ENCODE measurements at regions not wholly inside any gene's neighbourhood (a gene's known extent, or its start where the extent isn't known, plus 50 kb on each side); places are given as distances from the start of the nearest gene placed in this dataset.

DNA sequence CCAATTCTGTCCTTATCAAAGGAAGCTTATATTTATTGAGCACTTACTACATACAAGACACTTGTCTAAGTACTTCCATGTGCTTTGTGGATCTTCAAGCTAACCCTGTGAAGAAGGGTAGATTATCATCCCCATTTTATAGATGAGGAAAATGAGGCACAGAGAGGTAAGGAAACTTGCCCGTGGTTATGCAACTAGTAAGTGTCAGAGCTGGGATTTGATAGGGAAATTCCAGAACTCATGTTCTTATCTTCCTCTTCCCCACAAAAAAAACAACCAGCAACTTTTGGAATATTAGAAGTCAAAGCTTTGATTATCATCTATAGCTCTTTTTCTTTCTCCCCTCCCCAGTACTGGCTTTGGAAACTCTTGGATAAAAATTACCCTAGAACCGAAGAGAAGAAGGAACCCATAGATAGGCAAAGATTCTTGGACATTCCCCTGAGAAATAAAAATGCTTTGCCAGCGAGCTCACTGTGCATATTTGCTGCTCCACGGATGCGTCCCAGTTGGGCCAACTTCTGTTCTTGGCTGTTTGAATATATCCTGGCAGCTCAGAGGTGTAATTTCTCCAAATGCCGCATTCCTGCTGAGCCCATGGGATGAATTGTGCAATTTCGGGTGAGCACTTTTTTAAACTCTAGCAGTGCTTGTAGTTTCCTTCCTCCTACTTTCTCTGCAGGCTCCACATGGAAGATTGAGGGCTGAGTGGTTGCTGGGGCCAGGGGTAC, 591.5 kb upstream of the CFAP20DC start:
- Histone ChIP-seq H3K36me3 (ENCODE audit: insufficient read depth, low read length) (no peaks in the 10 kb centered on the region), H3F3A (ENCODE audit: insufficient read depth, low read length, poor library complexity, severe bottlenecking) (no peaks in the 10 kb centered on the region), H2AFZ (ENCODE audit: low read depth, low read length) (no peak overlapping the region)

DNA sequence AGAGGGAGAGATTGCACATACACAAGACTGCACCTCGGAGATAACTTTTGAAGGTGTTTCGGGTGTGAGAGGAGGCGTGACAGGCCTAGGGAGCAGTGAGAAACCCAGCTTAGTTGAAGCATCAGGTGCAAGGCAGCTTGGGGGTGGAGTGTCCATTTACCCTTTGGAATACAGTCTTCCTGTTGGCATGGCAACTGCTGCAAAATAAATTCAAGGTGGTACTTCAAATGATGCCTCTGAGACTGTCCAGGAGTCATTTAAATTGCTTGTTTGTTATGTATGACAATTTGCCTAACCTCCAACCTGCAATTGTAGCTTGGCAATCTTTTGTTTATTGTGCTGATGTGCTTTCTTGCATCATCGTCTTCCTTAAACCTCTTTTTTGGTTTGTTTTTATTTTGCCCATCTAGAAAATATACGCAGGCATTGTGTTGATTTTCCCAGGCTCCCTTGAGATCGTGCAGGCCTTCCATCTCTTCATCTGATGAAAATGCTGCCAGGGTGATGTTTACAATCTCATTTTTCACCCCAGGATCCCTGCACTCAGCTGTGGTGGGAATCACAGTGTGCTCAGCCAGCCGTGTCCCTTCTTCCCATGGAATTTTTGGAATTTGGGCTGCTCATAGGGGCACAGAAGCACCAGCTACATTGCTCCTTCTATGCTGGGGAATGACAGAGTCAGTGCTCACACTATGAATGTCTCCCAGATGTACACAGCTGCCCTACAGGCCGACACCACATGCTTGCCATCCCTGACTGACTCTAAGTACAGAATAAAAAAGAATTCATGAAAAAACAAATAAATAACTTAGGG, 583.1 kb upstream of the CFAP20DC start:
- Histone ChIP-seq H3K36me3 (ENCODE audit: insufficient read depth, low read length) (no peaks in the 10 kb centered on the region), H3K4me2 (ENCODE audit: low read length) (no peak overlapping the region), H3K27ac (ENCODE audit: low read length) (peak overlapping the region; percentile 46), H4K20me1 (ENCODE audit: insufficient read depth) (no peaks in the 10 kb centered on the region), H3K9me2 (ENCODE audit: insufficient read depth, low read length) (no peaks in the 10 kb centered on the region), H3K79me2 (replicated peaks; ENCODE audit: insufficient read depth, low read length) (no peaks in the 10 kb centered on the region), H2AFZ (ENCODE audit: low read depth, low read length) (no peak overlapping the region), H3K9ac (ENCODE audit: low read length) (peak overlapping the region; percentile 26), H3K4me3 (ENCODE audit: low read length) (no peak overlapping the region), H3K27me3 (ENCODE audit: insufficient read depth, low read depth, low read length) (no peaks in the 10 kb centered on the region), H3K9me3 (ENCODE audit: low read length) (no peaks in the 10 kb centered on the region), H3F3A (ENCODE audit: insufficient read depth, low read length, poor library complexity, severe bottlenecking) (no peaks in the 10 kb centered on the region)
- TF ChIP-seq SMC3 (conservative IDR thresholded peaks at IDR 0.05; ENCODE audit: poor library complexity) (no peak), RAD21 (conservative IDR thresholded peaks at IDR 0.05) (no peak), POLR2AphosphoS5 (IDR thresholded peaks at IDR 0.05) (peak; percentile 7)

More for the DNA sequence above, 591.5 kb upstream of the CFAP20DC start:
- TF ChIP-seq EP300 (conservative IDR thresholded peaks at IDR 0.05; ENCODE audit: poor library complexity, severe bottlenecking) = no peak
- TF ChIP-seq SMC3 (conservative IDR thresholded peaks at IDR 0.05; ENCODE audit: poor library complexity) = no peak
- no peak for TF ChIP-seq RAD21 (conservative IDR thresholded peaks at IDR 0.05)
- TF ChIP-seq POLR2AphosphoS5 (IDR thresholded peaks at IDR 0.05) = no peak
- no peak for TF ChIP-seq MXI1 (conservative IDR thresholded peaks at IDR 0.05; ENCODE audit: poor library complexity, severe bottlenecking)
- TF ChIP-seq, protein P1, sequence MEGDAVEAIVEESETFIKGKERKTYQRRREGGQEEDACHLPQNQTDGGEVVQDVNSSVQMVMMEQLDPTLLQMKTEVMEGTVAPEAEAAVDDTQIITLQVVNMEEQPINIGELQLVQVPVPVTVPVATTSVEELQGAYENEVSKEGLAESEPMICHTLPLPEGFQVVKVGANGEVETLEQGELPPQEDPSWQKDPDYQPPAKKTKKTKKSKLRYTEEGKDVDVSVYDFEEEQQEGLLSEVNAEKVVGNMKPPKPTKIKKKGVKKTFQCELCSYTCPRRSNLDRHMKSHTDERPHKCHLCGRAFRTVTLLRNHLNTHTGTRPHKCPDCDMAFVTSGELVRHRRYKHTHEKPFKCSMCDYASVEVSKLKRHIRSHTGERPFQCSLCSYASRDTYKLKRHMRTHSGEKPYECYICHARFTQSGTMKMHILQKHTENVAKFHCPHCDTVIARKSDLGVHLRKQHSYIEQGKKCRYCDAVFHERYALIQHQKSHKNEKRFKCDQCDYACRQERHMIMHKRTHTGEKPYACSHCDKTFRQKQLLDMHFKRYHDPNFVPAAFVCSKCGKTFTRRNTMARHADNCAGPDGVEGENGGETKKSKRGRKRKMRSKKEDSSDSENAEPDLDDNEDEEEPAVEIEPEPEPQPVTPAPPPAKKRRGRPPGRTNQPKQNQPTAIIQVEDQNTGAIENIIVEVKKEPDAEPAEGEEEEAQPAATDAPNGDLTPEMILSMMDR (IDR thresholded peaks at IDR 0.05; ENCODE audit: poor library complexity, severe bottlenecking) = no peak
- TF ChIP-seq, protein P2, sequence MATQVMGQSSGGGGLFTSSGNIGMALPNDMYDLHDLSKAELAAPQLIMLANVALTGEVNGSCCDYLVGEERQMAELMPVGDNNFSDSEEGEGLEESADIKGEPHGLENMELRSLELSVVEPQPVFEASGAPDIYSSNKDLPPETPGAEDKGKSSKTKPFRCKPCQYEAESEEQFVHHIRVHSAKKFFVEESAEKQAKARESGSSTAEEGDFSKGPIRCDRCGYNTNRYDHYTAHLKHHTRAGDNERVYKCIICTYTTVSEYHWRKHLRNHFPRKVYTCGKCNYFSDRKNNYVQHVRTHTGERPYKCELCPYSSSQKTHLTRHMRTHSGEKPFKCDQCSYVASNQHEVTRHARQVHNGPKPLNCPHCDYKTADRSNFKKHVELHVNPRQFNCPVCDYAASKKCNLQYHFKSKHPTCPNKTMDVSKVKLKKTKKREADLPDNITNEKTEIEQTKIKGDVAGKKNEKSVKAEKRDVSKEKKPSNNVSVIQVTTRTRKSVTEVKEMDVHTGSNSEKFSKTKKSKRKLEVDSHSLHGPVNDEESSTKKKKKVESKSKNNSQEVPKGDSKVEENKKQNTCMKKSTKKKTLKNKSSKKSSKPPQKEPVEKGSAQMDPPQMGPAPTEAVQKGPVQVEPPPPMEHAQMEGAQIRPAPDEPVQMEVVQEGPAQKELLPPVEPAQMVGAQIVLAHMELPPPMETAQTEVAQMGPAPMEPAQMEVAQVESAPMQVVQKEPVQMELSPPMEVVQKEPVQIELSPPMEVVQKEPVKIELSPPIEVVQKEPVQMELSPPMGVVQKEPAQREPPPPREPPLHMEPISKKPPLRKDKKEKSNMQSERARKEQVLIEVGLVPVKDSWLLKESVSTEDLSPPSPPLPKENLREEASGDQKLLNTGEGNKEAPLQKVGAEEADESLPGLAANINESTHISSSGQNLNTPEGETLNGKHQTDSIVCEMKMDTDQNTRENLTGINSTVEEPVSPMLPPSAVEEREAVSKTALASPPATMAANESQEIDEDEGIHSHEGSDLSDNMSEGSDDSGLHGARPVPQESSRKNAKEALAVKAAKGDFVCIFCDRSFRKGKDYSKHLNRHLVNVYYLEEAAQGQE (IDR thresholded peaks at IDR 0.05; ENCODE audit: borderline replicate concordance) = no peak
- TF ChIP-seq EZH2 (IDR thresholded peaks at IDR 0.05; ENCODE audit: borderline replicate concordance, insufficient read depth, low read length, poor library complexity, severe bottlenecking) = no peak
- TF ChIP-seq TAF1 (IDR thresholded peaks at IDR 0.05; ENCODE audit: low read depth) = no peak
- Histone ChIP-seq H3K27ac (ENCODE audit: low read length) (no peak overlapping the region), H3K79me2 (replicated peaks; ENCODE audit: insufficient read depth, low read length) (no peaks in the 10 kb centered on the region), H3K27me3 (ENCODE audit: insufficient read depth, low read depth, low read length) (no peaks in the 10 kb centered on the region), H3K4me2 (ENCODE audit: low read length) (no peak overlapping the region), H3K9me2 (ENCODE audit: insufficient read depth, low read length) (no peaks in the 10 kb centered on the region), H3K9me3 (ENCODE audit: low read length) (no peaks in the 10 kb centered on the region), H3K9ac (ENCODE audit: low read length) (no peak overlapping the region), H4K20me1 (ENCODE audit: insufficient read depth) (no peaks in the 10 kb centered on the region), H3K4me3 (ENCODE audit: low read length) (no peak overlapping the region)

Data from neural cell (in vitro differentiated cells).